ENCODE measurements at regions not wholly inside any gene's neighbourhood (a gene's known extent, or its start where the extent isn't known, plus 50 kb on each side); places are given as distances from the start of the nearest gene placed in this dataset.
"Not testable (repeated sequence)": the region's sequence is repeated elsewhere in the genome, so short reads cannot be mapped to it uniquely, and the experiment has no call there.

- Mint-ChIP-seq H3K4me1 (peaks cover 4 to 7% of the 10 kb centered on the region in 2 experiments; a peak in 3 of 4 replicates), H3K27ac (peak overlapping the region in 1 of 3 experiments; percentile 13; a peak in 1 of 7 replicates), H3K27me3 (ENCODE audit: low read depth) (peaks cover 30% of the 10 kb centered on the region), H3K36me3 (ENCODE audit: insufficient read depth in 1 of 3, low read depth in 3 of 3) (peaks cover 17 to 23% (median 17%) of the 10 kb centered on the region in 3 experiments), H3K9me3 (peaks cover 25 to 29% of the 10 kb centered on the region in 2 experiments), H3K4me3 (no peak overlapping the region)
- Histone ChIP-seq H2AK5ac (ENCODE audit: insufficient read length, low read length) (no peak overlapping the region), H3T11ph (ENCODE audit: low read length) (no peak overlapping the region), H4K20me1 (ENCODE audit: control insufficient read depth, insufficient read depth, insufficient read length) (no peaks in the 10 kb centered on the region), H2BK20ac (ENCODE audit: low read depth, low read length, poor library complexity, severe bottlenecking) (no peak overlapping the region), H4K8ac (replicated peaks; ENCODE audit: insufficient read length, low read depth, low read length) (no peak overlapping the region), H3K79me2 (ENCODE audit: insufficient read depth, low read length) (no peaks in the 10 kb centered on the region), H2BK12ac (ENCODE audit: insufficient read length, low read depth, low read length) (no peak overlapping the region), H2BK5ac (ENCODE audit: insufficient read length, low read length) (no peak overlapping the region), H3K9me3 (ENCODE audit: control insufficient read depth, low read depth, low read length) (peaks cover 3% of the 10 kb centered on the region), H3K23ac (ENCODE audit: insufficient read length, low read depth, low read length) (no peak overlapping the region), H3K4me1 (ENCODE audit: insufficient read depth, low read length) (0 out of 2 replicates have a peak, but pooled peaks cover 2% of the 10 kb centered on the region), H3K23me2 (ENCODE audit: insufficient read length, low read depth, low read length, poor library complexity, severe bottlenecking) (no peaks in the 10 kb centered on the region), H3K27me3 (ENCODE audit: insufficient read depth, low read length) (no peaks in the 10 kb centered on the region), H3K79me1 (ENCODE audit: insufficient read depth, low read depth, low read length, poor library complexity, severe bottlenecking) (no peaks in the 10 kb centered on the region), H2BK15ac (ENCODE audit: low read depth, low read length) (no peak overlapping the region), H3K27ac (ENCODE audit: insufficient read length, low read depth, low read length) (no peak overlapping the region), H3K18ac (ENCODE audit: insufficient read length, low read depth, low read length) (no peak overlapping the region), H3K4ac (ENCODE audit: low read depth, low read length) (no peak overlapping the region), H2AFZ (ENCODE audit: low read length) (no peak overlapping the region), H4K5ac (ENCODE audit: insufficient read length, low read depth, low read length) (no peak overlapping the region), H3K9ac (ENCODE audit: extremely low read depth, insufficient read length, low read length) (no peak overlapping the region), H4K91ac (ENCODE audit: insufficient read length, low read depth, low read length) (no peak overlapping the region), H3K4me2 (ENCODE audit: insufficient read depth, insufficient read length, low read length) (no peak overlapping the region), H2BK120ac (ENCODE audit: low read depth, low read length, poor library complexity, severe bottlenecking) (no peak overlapping the region), H3K14ac (ENCODE audit: insufficient read depth, low read length) (no peak overlapping the region), H3K56ac (ENCODE audit: insufficient read length, low read depth, low read length) (no peak overlapping the region)
- no CpG with 5 or more reads among the region's 6 CpGs for WGBS (ENCODE audit: extremely low coverage, insufficient read length, low lambda C conversion rate)
- no peak for TF ChIP-seq CTCF (conservative IDR thresholded peaks at IDR 0.05)
- no peak for DNase-seq
Observed at GRCh38 chr2:64924170-64924934, 64.8 kb upstream of the SLC1A4 start.

DNA sequence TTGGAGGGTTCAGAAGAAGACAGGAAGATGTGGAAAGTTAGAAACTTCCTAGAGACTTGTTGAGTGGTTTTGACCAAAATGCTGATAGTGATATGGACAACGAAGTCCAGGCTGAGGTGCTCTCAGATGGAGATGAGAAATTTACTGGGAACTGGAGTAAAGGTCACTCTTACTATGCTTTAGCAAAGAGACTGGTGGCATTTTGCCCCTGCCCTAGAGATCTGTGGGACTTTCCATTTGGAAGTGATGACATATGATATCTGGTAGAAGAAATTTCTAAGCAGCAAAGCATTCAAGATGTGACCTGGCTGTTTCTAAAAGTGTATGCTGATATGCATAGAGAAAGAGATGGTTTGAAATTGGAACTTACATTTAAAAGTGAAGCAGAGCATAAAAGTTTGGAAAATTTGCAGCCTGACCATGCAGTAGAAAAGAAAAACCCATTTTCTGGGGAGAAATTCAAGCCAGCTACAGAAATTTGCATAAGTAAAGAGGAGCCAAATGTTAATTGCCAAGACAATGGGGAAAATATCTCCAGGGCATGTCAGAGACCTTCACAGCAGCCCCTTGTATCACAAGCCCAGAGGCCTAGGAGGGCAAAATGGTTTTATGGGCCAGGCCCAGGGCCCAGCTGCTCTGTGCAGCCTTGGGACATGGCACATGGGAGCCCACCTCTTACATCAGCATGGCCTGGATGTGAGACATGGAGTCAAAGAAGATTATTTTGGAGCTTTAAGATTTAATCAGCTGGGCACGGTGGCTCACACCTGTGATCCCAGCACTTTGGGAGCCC lies 63.1 kb upstream of the SLC1A4 start:
- not testable (repeated sequence) for H3K23me2 ChIP-seq (ENCODE audit: insufficient read length, low read depth, low read length, poor library complexity, severe bottlenecking); H3K27ac Mint-ChIP-seq; H3K27me3 ChIP-seq (ENCODE audit: insufficient read depth, low read length)

More for the DNA sequence above, 63.1 kb upstream of the SLC1A4 start:
- H3K4me3 Mint-ChIP-seq; H3K79me1 ChIP-seq (ENCODE audit: insufficient read depth, low read depth, low read length, poor library complexity, severe bottlenecking); H2BK12ac ChIP-seq (ENCODE audit: insufficient read length, low read depth, low read length); H3K9me3 ChIP-seq (ENCODE audit: control insufficient read depth, low read depth, low read length); H2AFZ ChIP-seq (ENCODE audit: low read length); H3K4me2 ChIP-seq (ENCODE audit: insufficient read depth, insufficient read length, low read length); H3K9ac ChIP-seq (ENCODE audit: extremely low read depth, insufficient read length, low read length); H4K20me1 ChIP-seq (ENCODE audit: control insufficient read depth, insufficient read depth, insufficient read length); H3K4me1 ChIP-seq (ENCODE audit: insufficient read depth, low read length); H3K18ac ChIP-seq (ENCODE audit: insufficient read length, low read depth, low read length); H2BK15ac ChIP-seq (ENCODE audit: low read depth, low read length); H4K8ac ChIP-seq (replicated peaks; ENCODE audit: insufficient read length, low read depth, low read length); H3K4ac ChIP-seq (ENCODE audit: low read depth, low read length); H2BK120ac ChIP-seq (ENCODE audit: low read depth, low read length, poor library complexity, severe bottlenecking); H2AK5ac ChIP-seq (ENCODE audit: insufficient read length, low read length); H3K14ac ChIP-seq (ENCODE audit: insufficient read depth, low read length); H2BK5ac ChIP-seq (ENCODE audit: insufficient read length, low read length); H2BK20ac ChIP-seq (ENCODE audit: low read depth, low read length, poor library complexity, severe bottlenecking); H3K23ac ChIP-seq (ENCODE audit: insufficient read length, low read depth, low read length); H3K27ac ChIP-seq (ENCODE audit: insufficient read length, low read depth, low read length); H4K5ac ChIP-seq (ENCODE audit: insufficient read length, low read depth, low read length); H3T11ph ChIP-seq (ENCODE audit: low read length); DNase-seq; H3K4me1 Mint-ChIP-seq; H3K79me2 ChIP-seq (ENCODE audit: insufficient read depth, low read length); H3K56ac ChIP-seq (ENCODE audit: insufficient read length, low read depth, low read length); H4K91ac ChIP-seq (ENCODE audit: insufficient read length, low read depth, low read length): not testable (repeated sequence)
- Mint-ChIP-seq H3K9me3 (peaks cover 25 to 29% of the 10 kb centered on the region in 2 experiments), H3K36me3 (ENCODE audit: insufficient read depth in 1 of 3, low read depth in 3 of 3) (peaks cover 17 to 23% (median 17%) of the 10 kb centered on the region in 3 experiments), H3K27me3 (ENCODE audit: low read depth) (peaks cover 22% of the 10 kb centered on the region)
- no CpG with 5 or more reads among the region's 2 CpGs for WGBS (ENCODE audit: extremely low coverage, insufficient read length, low lambda C conversion rate)

Measured in H9 (cell line).